Upper lobe of left lung (tissue), 6 donors: ENCODE measurements at regions not wholly inside any gene's neighbourhood (a gene's known extent, or its start where the extent isn't known, plus 50 kb on each side); places are given as distances from the start of the nearest gene placed in this dataset.

Source experiments
- ATAC-seq, 2 donors: fragments of 200-7000 bp; cut with Tn5 transposase; one replicate each; pipeline ENCODE4 v1.9.1; 2022; ENCODE audit warnings: mild to moderate bottlenecking in 2 of 2, moderate library complexity in 2 of 2; ENCODE audit not compliant: low FRiP score in 2 of 2
- DNase-seq, 2 donors: peaks; one replicate each; pipeline ENCODE4 v3.0.0-alpha.2; 2019 to 2020
- H3K27ac ChIP-seq, 4 donors: fragments of 200-600 bp; sonication (generic); one replicate each; pipeline ENCODE4 v1.5.1; 2016 to 2019
- H3K27me3 ChIP-seq, 4 donors: fragments of 200-600 bp; sonication (generic); one replicate each; pipeline ENCODE4 v1.5.1; 2017 to 2019
- H3K36me3 ChIP-seq, 4 donors: fragments of 200-600 bp; sonication (generic); one replicate each; pipeline ENCODE4 v1.5.1; 2016 to 2019
- H3K4me1 ChIP-seq, 4 donors: fragments of 200-600 bp; sonication (generic); one replicate each; pipeline ENCODE4 v1.5.1; 2018 to 2019
- H3K4me3 ChIP-seq, 4 donors: fragments of 200-600 bp; sonication (generic); one replicate each; pipeline ENCODE4 v1.5.1; 2017 to 2019; ENCODE audit warnings: mild to moderate bottlenecking in 2 of 4, moderate library complexity in 1 of 4
- H3K9me3 ChIP-seq, 4 donors: fragments of 200-600 bp; sonication (generic); one replicate each; pipeline ENCODE4 v1.5.1; 2018 to 2019
- CTCF ChIP-seq, 6 experiments: fragments of 450-650 bp in 4 of 6; fragments of 200-600 bp in 2 of 6; sonication (generic) in 2 of 6; IDR thresholded peaks; one replicate each; pipeline ENCODE4 v1.5.1; 2016 to 2019; ENCODE audit warnings: antibody characterized with exemption in 6 of 6
- EP300 ChIP-seq, 4 donors: sonication (generic); formaldehyde crosslinking; IDR thresholded peaks; one replicate each; pipeline ENCODE4 v1.5.1; 2017; ENCODE audit warnings: antibody characterized with exemption in 4 of 4, control low read depth in 2 of 4
- POLR2A ChIP-seq, 4 donors: fragments of 450-650 bp; IDR thresholded peaks; one replicate each; pipeline ENCODE4 v1.5.1; 2016 to 2017; ENCODE audit warnings: antibody characterized with exemption in 4 of 4, mild to moderate bottlenecking in 2 of 4
- POLR2AphosphoS5 ChIP-seq, 2 donors: sonication (generic); formaldehyde crosslinking; IDR thresholded peaks; one replicate each; pipeline ENCODE4 v1.5.1; 2017; ENCODE audit warnings: antibody characterized with exemption in 2 of 2
- WGBS, 2 donors: methylation state at CpG; one replicate each; pipeline ENCODE4 v1.1.5; 2017 to 2018; 5-methylcytosine and 5-hydroxymethylcytosine counted together
- donor health status: DM: no; HTN: no; CAD: no; lungs with moderate emphysema.
- donor health status: DM: no; HTN: yes; CAD: no; lungs with severe emphysema.

- Histone ChIP-seq H3K36me3 (no peaks in the 10 kb centered on the region), H3K27ac (no peak overlapping the region), H3K4me1 (no peaks in the 10 kb centered on the region), H3K27me3 (no peaks in the 10 kb centered on the region), H3K4me3 (no peak overlapping the region), H3K9me3 (no peaks in the 10 kb centered on the region)
- TF ChIP-seq POLR2AphosphoS5 (IDR thresholded peaks at IDR 0.05) (no peak), CTCF (IDR thresholded peaks at IDR 0.05) (no peak)
- ATAC-seq (no peak), DNase-seq (no peak)
- 65 to 71% methylated on average over 2 of the region's 2 CpGs for WGBS, 2 donors
Observed at GRCh38 chr18:64245126-64245861, 96.4 kb upstream of the LINC00305 start.

GRCh38 chr18:64244571-64244970, 95.7 kb upstream of the LINC00305 start:
- H3K36me3 ChIP-seq = no peaks in the 10 kb centered on the region
- no peaks in the 10 kb centered on the region for H3K27me3 ChIP-seq
- no peak overlapping the region for H3K4me3 ChIP-seq
- H3K4me1 ChIP-seq = no peaks in the 10 kb centered on the region
- H3K27ac ChIP-seq = no peak overlapping the region
- DNase-seq (no peak), ATAC-seq (no peak)
- 75% methylated on average over 4 of the region's 4 CpGs for WGBS, 2 donors
- H3K9me3 ChIP-seq = no peaks in the 10 kb centered on the region
- TF ChIP-seq POLR2AphosphoS5 (IDR thresholded peaks at IDR 0.05) = no peak
- TF ChIP-seq EP300 (IDR thresholded peaks at IDR 0.05) = no peak
- TF ChIP-seq CTCF (IDR thresholded peaks at IDR 0.05) = no peak
- no peak for TF ChIP-seq POLR2A (IDR thresholded peaks at IDR 0.05)

GRCh38 chr18:64240316-64240715, 91.4 kb upstream of the LINC00305 start:
- H3K9me3 ChIP-seq = no peaks in the 10 kb centered on the region
- 65% methylated on average over 3 of the region's 3 CpGs for WGBS, 2 donors
- H3K36me3 ChIP-seq = no peaks in the 10 kb centered on the region
- ATAC-seq = no peak
- H3K4me3 ChIP-seq = no peak overlapping the region
- no peak for DNase-seq
- no peaks in the 10 kb centered on the region for H3K4me1 ChIP-seq
- no peaks in the 10 kb centered on the region for H3K27me3 ChIP-seq
- H3K27ac ChIP-seq = no peak overlapping the region
- TF ChIP-seq POLR2A (IDR thresholded peaks at IDR 0.05) (no peak), CTCF (IDR thresholded peaks at IDR 0.05) (no peak), EP300 (IDR thresholded peaks at IDR 0.05) (no peak), POLR2AphosphoS5 (IDR thresholded peaks at IDR 0.05) (no peak)

GRCh38 chr18:64238076-64238475, 89.2 kb upstream of the LINC00305 start:
- no peaks in the 10 kb centered on the region for H3K9me3 ChIP-seq
- WGBS, 2 donors = 87 to 91% methylated on average over 2 of the region's 2 CpGs
- no peak for TF ChIP-seq POLR2A (IDR thresholded peaks at IDR 0.05)
- H3K27ac ChIP-seq = no peak overlapping the region
- H3K4me3 ChIP-seq = no peak overlapping the region
- H3K36me3 ChIP-seq = no peaks in the 10 kb centered on the region
- H3K4me1 ChIP-seq = no peaks in the 10 kb centered on the region
- DNase-seq (no peak), ATAC-seq (no peak)
- no peaks in the 10 kb centered on the region for H3K27me3 ChIP-seq

- no peak for ATAC-seq
- DNase-seq = no peak
- WGBS, 2 donors = 75 to 80% methylated on average over 3 of the region's 3 CpGs
- Histone ChIP-seq H3K36me3 (no peaks in the 10 kb centered on the region), H3K4me3 (no peak overlapping the region), H3K4me1 (no peaks in the 10 kb centered on the region), H3K9me3 (peaks cover 0 to 6% (median 2%) of the 10 kb centered on the region in 4 donors), H3K27me3 (no peaks in the 10 kb centered on the region), H3K27ac (no peak overlapping the region)
- TF ChIP-seq POLR2A (IDR thresholded peaks at IDR 0.05) = no peak
- no peak for TF ChIP-seq EP300 (IDR thresholded peaks at IDR 0.05)
- TF ChIP-seq POLR2AphosphoS5 (IDR thresholded peaks at IDR 0.05) = no peak
- TF ChIP-seq CTCF (IDR thresholded peaks at IDR 0.05) = no peak
Observed at GRCh38 chr18:64234321-64234720, 85.4 kb upstream of the LINC00305 start.
